ENCODE measurements at regions not wholly inside any gene's neighbourhood (a gene's known extent, or its start where the extent isn't known, plus 50 kb on each side); places are given as distances from the start of the nearest gene placed in this dataset.

DNA sequence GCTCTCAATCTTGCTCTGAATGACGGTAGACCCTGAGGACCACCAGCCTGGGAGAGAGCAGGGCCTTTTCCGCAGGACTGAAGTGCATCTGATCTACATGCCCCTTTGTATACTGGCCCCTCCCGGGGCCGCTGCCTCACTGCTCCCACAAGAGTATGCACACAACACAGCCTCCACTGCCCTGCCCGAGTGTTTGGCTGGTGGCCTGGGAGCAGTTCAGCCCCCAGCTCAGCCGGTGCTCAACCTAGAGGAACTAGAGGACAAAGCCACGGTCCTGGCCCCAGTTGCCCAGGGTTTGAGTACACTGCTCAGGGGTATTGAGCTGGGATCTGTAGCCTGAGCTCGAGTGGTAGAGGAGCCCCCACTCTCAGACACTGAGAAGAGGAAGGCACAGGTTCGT is 118.9 kb upstream of the CAB39 start:
- no peak for ATAC-seq
- no peaks in the 10 kb centered on the region for H3K4me1 ChIP-seq (ENCODE audit: low read depth)
- H3K9me3 ChIP-seq: no peaks in the 10 kb centered on the region
- H3K36me3 ChIP-seq (ENCODE audit: low read depth): no peaks in the 10 kb centered on the region
- no peak overlapping the region for H3K4me3 ChIP-seq
- intact Hi-C loops (cut with DNase I, micrococcal nuclease): no loop called here
- no peak for DNase-seq
- TF ChIP-seq, protein P1, sequence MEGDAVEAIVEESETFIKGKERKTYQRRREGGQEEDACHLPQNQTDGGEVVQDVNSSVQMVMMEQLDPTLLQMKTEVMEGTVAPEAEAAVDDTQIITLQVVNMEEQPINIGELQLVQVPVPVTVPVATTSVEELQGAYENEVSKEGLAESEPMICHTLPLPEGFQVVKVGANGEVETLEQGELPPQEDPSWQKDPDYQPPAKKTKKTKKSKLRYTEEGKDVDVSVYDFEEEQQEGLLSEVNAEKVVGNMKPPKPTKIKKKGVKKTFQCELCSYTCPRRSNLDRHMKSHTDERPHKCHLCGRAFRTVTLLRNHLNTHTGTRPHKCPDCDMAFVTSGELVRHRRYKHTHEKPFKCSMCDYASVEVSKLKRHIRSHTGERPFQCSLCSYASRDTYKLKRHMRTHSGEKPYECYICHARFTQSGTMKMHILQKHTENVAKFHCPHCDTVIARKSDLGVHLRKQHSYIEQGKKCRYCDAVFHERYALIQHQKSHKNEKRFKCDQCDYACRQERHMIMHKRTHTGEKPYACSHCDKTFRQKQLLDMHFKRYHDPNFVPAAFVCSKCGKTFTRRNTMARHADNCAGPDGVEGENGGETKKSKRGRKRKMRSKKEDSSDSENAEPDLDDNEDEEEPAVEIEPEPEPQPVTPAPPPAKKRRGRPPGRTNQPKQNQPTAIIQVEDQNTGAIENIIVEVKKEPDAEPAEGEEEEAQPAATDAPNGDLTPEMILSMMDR (IDR thresholded peaks at IDR 0.05): no peak

DNA sequence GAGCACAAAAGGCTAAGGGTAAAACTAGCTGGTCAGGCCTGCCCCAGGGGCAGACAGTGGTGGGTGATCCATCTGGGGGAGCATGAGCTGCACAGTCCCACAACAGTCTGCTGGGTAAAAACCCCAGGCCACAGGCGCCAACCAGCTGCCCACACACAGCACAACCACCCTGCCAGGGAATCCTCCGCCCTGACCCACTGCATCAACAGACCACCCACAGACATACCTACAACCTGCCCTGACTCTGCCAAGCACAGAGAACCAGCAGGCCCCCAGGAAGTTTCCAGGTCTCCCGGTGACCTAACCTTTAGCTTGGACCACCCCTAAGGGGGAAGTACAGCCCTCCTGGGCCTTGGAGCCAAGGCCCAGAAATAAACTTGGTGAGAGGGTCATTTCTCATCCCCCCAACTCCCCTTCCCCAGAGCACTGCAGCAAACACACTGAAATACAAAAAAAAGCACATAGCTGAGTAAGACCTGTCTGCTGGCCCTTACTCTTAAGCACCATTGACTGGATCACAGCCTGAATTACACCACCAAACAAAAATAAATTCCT is 118.3 kb upstream of the CAB39 start:
- Histone ChIP-seq H3K9me3 (no peaks in the 10 kb centered on the region), H3K36me3 (ENCODE audit: low read depth) (no peaks in the 10 kb centered on the region), H3K4me3 (no peak overlapping the region), H3K4me1 (ENCODE audit: low read depth) (no peaks in the 10 kb centered on the region)
- ATAC-seq: no peak
- no peak for DNase-seq
- intact Hi-C loops (cut with DNase I, micrococcal nuclease): no loop called here
- TF ChIP-seq, protein P1 (IDR thresholded peaks at IDR 0.05): no peak

DNA sequence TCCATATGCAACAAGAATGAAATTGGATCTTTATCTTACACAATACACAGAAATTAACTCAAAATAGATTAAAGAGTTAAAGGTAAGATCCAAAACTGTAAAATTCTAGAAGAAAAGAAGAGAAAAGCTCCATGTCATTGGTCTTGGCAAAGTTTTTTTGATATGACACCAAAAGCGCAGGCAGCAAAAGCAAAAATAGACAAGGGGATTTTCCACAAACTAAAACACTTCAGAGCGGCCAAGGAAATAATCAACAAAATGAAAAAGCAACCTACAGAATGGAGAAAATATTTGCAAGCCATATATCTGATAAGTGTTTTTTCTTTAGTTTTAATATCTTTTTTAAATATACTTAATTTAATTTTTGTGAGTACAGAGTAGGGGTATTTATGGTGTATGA is 112.8 kb upstream of the CAB39 start:
- TF ChIP-seq, protein P1 (IDR thresholded peaks at IDR 0.05): no peak
- no peak for ATAC-seq
- Histone ChIP-seq H3K4me3 (no peak overlapping the region), H3K9me3 (no peaks in the 10 kb centered on the region), H3K4me1 (ENCODE audit: low read depth) (no peaks in the 10 kb centered on the region), H3K36me3 (ENCODE audit: low read depth) (no peaks in the 10 kb centered on the region)
- no peak for DNase-seq
- intact Hi-C loops (cut with DNase I, micrococcal nuclease): no loop called here

DNA sequence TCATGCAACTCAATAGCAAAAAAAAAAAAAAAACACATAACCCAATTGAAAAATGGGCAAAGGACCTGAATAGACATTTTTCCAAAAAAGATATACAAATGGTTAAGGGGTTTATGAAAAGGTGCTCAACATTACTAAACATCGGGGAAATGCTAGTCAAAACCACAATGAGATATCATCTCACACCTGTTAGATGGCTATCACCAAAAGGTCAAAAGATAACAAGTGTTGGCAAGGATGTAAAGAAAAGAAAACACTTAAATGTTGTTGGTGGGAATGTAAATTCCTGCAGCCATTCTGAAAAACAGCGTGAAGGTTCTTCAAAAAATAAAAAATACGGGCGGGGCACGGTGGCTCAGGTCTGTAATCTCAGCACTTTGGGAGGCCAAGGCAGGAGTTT is 112.4 kb upstream of the CAB39 start:
- Histone ChIP-seq H3K9me3 (no peaks in the 10 kb centered on the region), H3K4me1 (ENCODE audit: low read depth) (no peaks in the 10 kb centered on the region), H3K36me3 (ENCODE audit: low read depth) (no peaks in the 10 kb centered on the region), H3K4me3 (no peak overlapping the region)
- ATAC-seq (no peak), DNase-seq (no peak)
- TF ChIP-seq, protein P1 (IDR thresholded peaks at IDR 0.05): no peak
- intact Hi-C loops (cut with DNase I, micrococcal nuclease): no loop called here

DNA sequence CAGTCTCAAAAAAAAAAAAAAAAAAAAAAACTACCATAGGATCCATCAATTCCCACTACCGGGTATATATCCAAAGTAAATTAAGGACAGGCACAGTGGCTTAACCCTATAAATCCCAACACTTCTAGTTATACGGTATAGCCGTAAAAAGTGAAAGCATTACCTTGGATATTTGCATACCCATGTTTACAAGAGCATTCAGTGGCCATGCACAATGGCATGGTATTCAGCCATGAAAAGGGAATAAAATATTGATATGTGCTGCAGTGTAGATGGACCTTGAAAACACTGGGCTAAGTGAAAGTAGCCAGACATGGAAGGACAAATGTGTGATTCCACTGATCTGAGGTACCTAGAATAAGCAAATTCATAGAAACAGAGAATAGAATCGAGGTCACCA is 111.8 kb upstream of the CAB39 start:
- intact Hi-C loops (cut with DNase I, micrococcal nuclease): no loop called here
- DNase-seq: no peak
- H3K4me1 ChIP-seq (ENCODE audit: low read depth): no peaks in the 10 kb centered on the region
- TF ChIP-seq, protein P1 (IDR thresholded peaks at IDR 0.05): no peak
- no peaks in the 10 kb centered on the region for H3K36me3 ChIP-seq (ENCODE audit: low read depth)
- no peaks in the 10 kb centered on the region for H3K9me3 ChIP-seq
- no peak for ATAC-seq
- no peak overlapping the region for H3K4me3 ChIP-seq

DNA sequence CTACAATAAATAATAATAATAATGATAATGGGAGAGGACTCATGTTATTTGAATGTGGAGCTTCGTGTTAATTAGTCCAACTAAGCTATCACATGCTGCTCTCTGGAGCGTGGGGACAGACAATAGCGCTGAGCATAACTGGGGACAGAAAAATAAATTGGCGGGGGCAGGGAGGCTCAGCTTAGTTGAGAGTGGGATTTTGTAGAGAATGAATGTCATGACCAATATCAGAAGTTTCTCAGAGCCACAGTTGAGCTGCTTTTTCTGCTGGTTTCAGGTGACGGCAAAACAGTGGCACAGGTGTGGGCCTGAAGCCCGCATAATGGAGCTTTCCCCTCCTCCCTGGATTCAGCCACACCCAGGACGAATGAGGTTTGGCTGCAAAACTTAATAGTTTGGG is 111.1 kb upstream of the CAB39 start:
- DNase-seq: no peak
- TF ChIP-seq, protein P1 (IDR thresholded peaks at IDR 0.05): no peak

More for the DNA sequence above, 111.1 kb upstream of the CAB39 start:
- Histone ChIP-seq H3K4me1 (ENCODE audit: low read depth) (no peaks in the 10 kb centered on the region), H3K36me3 (ENCODE audit: low read depth) (no peaks in the 10 kb centered on the region), H3K4me3 (no peak overlapping the region), H3K9me3 (no peaks in the 10 kb centered on the region)
- ATAC-seq: no peak
- intact Hi-C loops (cut with DNase I, micrococcal nuclease): no loop called here
